GM10248 (cell line): ENCODE measurements at regions not wholly inside any gene's neighbourhood (a gene's known extent, or its start where the extent isn't known, plus 50 kb on each side); places are given as distances from the start of the nearest gene placed in this dataset.

Source experiments
- CTCF ChIA-PET: fragments of 300-600 bp; sonication (Branson Sonifier 250); formaldehyde crosslinking; extraction: SDS; loops from one replicate; lab custom pipeline; 2021; ENCODE audit warnings: antibody characterized with exemption; lab: Yijun Ruan, JAX
- POLR2A ChIA-PET: fragments of 350-650 bp; sonication (Branson Sonifier 250); formaldehyde crosslinking; extraction: SDS; loops from one replicate; lab custom pipeline; 2020; ENCODE audit warnings: antibody characterized with exemption; lab: Yijun Ruan, JAX
- DNase-seq: peaks from one replicate; pipeline ENCODE4 v3.0.0; 2012; ENCODE audit errors: extremely low spot score
- TF ChIP-seq, protein P1 (sequence below): IDR thresholded peaks from 2 replicates; pipeline ENCODE4 v1.5.1; 2012; ENCODE audit warnings: mild to moderate bottlenecking, low read depth; ENCODE audit errors: extremely low read depth, missing control alignments, control extremely low read depth

DNA sequence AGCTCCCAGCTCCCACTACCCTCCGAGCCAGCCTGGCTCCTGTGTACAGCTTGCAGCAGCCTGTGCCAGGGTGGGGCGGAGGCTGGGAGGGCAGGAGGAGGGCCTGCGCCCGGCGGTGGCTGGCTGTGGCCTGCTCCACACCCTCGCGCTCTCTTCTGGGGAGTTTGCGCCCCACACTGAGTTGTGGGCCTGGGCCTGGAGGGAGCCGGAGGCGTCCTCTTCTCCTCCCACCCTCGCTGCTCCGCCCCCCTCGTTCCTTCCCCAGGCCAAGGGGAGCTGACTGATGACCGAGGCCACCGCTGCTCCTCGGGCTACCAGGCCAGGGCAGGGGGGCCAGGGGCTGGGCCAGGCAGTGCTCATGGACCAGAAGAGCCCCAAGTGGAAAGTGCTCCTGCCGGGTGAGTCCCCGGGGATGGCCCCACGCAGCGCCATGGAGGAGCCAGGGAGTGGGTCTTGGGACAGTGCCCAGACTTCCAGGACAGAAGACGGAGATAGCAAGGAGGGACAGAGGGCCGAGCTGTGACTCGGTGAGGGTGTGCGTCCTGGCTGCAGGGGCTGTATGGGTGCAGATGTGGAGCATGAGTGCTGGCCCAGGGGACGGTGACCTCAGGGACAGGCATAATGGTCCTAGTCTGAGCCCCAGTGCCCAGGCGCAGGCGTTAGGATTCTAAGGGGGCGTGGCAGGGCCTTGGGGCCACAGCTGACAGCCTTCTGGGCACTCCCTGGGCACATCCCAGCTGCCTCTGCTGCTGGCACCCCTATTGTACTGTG, 242.1 kb upstream of the GSE1 start:
- TF ChIP-seq, protein P1, sequence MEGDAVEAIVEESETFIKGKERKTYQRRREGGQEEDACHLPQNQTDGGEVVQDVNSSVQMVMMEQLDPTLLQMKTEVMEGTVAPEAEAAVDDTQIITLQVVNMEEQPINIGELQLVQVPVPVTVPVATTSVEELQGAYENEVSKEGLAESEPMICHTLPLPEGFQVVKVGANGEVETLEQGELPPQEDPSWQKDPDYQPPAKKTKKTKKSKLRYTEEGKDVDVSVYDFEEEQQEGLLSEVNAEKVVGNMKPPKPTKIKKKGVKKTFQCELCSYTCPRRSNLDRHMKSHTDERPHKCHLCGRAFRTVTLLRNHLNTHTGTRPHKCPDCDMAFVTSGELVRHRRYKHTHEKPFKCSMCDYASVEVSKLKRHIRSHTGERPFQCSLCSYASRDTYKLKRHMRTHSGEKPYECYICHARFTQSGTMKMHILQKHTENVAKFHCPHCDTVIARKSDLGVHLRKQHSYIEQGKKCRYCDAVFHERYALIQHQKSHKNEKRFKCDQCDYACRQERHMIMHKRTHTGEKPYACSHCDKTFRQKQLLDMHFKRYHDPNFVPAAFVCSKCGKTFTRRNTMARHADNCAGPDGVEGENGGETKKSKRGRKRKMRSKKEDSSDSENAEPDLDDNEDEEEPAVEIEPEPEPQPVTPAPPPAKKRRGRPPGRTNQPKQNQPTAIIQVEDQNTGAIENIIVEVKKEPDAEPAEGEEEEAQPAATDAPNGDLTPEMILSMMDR: no peak
- ChIA-PET POLR2A (no interaction called here), CTCF (interaction anchor here (1.4 to 1.6 kb wide), 4 partner anchors 10 to 126 kb away, joined by 3 to 4 read pairs (median 3); no protein-coding TSS in a partner anchor)
- DNase-seq: no peak

DNA sequence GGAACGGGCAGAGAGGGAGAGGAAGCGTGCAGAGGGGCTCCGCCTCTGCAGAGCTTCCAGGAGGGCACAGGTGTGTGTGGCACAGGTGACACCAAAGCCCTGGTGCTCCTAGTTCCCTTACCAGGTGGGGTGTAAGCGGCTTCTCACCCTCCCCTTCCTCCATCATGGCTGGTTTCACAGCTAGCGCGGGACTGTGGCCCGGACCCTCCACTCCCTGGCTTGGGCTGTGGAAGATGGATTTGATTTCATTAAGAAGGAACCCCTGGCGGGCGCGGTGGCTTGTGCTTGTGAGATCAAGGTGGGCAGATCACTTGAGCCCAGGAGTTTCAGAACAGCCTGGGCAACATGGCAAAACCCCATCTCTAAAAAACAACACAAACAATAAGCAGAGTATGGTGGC, 241.2 kb upstream of the GSE1 start:
- TF ChIP-seq, protein P1: no peak
- DNase-seq: no peak
- CTCF ChIA-PET: interaction anchor here (1.4 to 1.6 kb wide), 4 partner anchors 9 to 127 kb away, joined by 3 to 4 read pairs (median 3); no protein-coding TSS in a partner anchor
- POLR2A ChIA-PET: no interaction called here

DNA sequence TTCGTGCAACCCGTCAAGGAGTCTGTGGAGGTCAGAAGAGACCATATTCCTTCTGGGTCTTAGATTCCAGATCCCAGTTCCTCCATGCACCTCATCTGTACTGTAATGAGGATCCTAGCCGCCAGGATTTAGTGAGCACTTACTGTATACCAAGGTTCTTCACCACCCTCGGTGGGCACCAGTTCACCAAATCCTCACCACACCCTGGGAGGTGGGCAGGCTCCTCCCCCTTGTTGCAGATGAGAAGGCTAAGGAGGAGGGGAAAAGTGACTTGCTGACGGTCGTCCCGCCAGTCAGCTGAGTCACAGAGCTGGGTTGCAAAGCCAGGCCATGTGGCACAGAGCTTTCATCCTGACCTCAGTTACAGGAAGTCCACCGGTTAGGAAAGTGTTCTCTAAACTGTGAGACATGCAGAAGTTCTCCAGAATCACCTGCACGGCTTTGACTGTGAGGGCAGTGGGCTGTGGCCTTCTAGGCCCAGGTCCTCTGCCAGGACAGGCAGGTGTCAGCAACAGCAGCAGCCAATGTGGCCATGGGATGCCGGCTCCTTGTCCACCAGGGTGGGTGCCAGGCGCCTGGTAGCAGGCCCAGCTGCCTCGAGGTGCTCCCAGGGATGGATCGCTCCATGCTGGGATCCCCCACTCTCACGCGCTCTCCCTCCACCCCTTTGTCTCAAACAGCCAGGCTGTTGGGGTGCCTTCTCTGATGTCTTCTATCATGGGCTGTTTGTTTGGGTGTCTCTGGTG, 240.3 kb upstream of the GSE1 start:
- no peak for DNase-seq
- TF ChIP-seq, protein P1: no peak
- CTCF ChIA-PET: interaction anchor here (1.4 to 1.5 kb wide), 2 partner anchors 17 to 128 kb away, joined by 3 read pairs; no protein-coding TSS in a partner anchor
- POLR2A ChIA-PET: no interaction called here

DNA sequence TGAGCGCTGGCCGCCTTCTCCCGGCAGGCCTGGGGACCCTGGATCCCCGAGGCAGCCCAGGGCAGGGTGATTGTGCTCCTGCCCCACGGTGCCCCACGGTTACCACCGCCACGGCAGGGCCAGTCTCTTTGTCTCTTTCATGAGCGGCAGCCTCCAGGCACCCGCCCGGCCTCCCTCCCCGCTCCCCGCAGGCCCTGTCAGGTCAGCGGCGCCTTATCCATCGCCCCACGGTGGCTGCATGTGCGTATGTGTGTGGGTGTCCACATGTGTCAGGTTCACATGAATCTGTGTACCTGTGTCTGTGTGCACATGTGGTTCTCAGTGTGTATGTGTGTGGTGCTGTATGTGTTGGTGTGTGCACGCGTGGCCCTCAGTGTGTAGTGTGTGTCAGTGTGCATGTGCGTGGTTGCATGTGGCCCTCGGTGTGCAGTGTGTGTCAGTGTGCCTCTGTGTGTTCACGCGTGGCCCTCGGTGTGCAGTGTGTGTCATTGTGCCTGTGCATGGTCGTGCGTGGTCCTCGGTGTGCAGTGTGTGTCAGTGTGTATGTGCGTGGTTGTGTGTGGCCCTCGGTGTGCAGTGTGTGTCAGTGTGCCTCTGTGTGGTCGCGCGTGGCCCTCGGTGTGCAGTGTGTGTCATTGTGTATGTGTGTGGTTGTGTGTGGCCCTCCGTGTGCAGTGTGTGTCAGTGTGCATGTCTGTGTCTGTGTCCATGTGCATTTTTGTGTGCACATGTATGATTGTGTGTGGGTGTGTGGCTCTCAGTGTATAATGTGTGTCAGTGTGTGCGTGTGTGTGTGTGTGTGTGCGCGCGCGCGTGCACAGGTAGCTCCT, 239.2 kb upstream of the GSE1 start:
- CTCF ChIA-PET: no interaction called here
- POLR2A ChIA-PET: no interaction called here
- TF ChIP-seq, protein P1: no peak
- DNase-seq: no peak

DNA sequence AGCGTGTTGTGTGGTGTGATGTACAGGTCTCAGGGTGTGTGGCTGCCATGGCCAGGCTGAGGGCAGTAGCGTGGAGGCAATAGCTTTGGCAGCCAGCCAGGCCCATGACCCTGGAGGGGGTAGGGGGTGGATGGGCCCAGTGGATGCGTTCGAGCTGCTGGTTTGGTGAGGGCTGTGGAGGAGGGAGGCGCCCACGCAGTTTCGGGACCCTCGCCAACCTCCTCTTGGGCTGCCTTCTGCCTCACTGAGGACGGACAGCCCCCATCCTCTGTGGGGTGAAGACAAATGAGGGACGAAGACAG, 238.6 kb upstream of the GSE1 start:
- ChIA-PET POLR2A (no interaction called here), CTCF (interaction anchor here (1.1 kb wide), 1 partner anchor 10 kb away, joined by 3 read pairs; no protein-coding TSS in a partner anchor)

More for the DNA sequence above, 238.6 kb upstream of the GSE1 start:
- DNase-seq: no peak
- TF ChIP-seq, protein P1: no peak
